MM.1S (cell line): ENCODE measurements at regions not wholly inside any gene's neighbourhood (a gene's known extent, or its start where the extent isn't known, plus 50 kb on each side); places are given as distances from the start of the nearest gene placed in this dataset.

ENCODE experiments used
- CTCF ChIP-seq: fragments of 300-600 bp; sonication (generic); IDR thresholded peaks from 2 replicates; pipeline ENCODE4 v1.5.1; 2016; ENCODE audit warnings: antibody characterized with exemption, low read length, mixed read lengths
- EZH2 ChIP-seq: fragments of 300-600 bp; sonication (generic); optimal IDR thresholded peaks from 2 replicates; pipeline ENCODE3; 2017; ENCODE audit warnings: low read depth, mild to moderate bottlenecking, antibody characterized with exemption, low read length, mixed read lengths
- EZH2phosphoT487 ChIP-seq: fragments of 300-600 bp; sonication (generic); IDR thresholded peaks from 2 replicates; pipeline ENCODE4 v1.6.1; 2018; ENCODE audit warnings: antibody characterized with exemption, low read length

- TF ChIP-seq CTCF = no peak
- no peak for TF ChIP-seq EZH2phosphoT487
- no peak for TF ChIP-seq EZH2
Observed at GRCh38 chr18:38635709-38636430, 1070.3 kb upstream of the CELF4 start.
